A549 (cell line): ENCODE measurements at regions not wholly inside any gene's neighbourhood (a gene's known extent, or its start where the extent isn't known, plus 50 kb on each side); places are given as distances from the start of the nearest gene placed in this dataset.

Experiments
- ATAC-seq, 2 experiments: fragments of 200-7000 bp in 1 of 2; fragments of >200 bp in 1 of 2; cut with Nextera tagmentation in 1 of 2; cut with Tn5 transposase in 1 of 2; 3 replicates each; pipeline versions ENCODE4 v1.8.0 to v1.9.1; 2018 to 2020; ENCODE audit warnings: mild to moderate bottlenecking in 1 of 2, moderate library complexity in 1 of 2
- CTCF ChIA-PET: fragments of 300-600 bp; sonication (Branson Sonifier 250); formaldehyde crosslinking; extraction: SDS; loops from one replicate; lab custom pipeline; 2021; ENCODE audit warnings: antibody characterized with exemption, inconsistent platforms; lab: Yijun Ruan, JAX
- POLR2A ChIA-PET: fragments of 350-600 bp; formaldehyde crosslinking; extraction: SDS; loops from one replicate; lab custom pipeline; 2021; ENCODE audit warnings: antibody characterized with exemption, inconsistent platforms; lab: Yijun Ruan, JAX
- DNase-seq, 2 experiments: peaks; one replicate each; pipeline versions ENCODE4 v3.0.0 to v3.0.0-alpha.2; 2011 to 2016; ENCODE audit warnings: low read depth in 1 of 2, low spot score in 1 of 2
- FAIRE-seq: peaks from 2 replicates; lab custom pipeline; 2011; peaks lifted over from hg19 to GRCh38; lab: Jason Lieb, UNC
- H3K27ac ChIP-seq, 2 experiments: fragments of >200 bp; sonication (Bioruptor Twin); formaldehyde crosslinking; 3 replicates each; pipeline ENCODE4 v1.5.1; 2016 to 2017
- H3K4me1 ChIP-seq: fragments of >200 bp; sonication (Bioruptor Twin); formaldehyde crosslinking; 3 replicates; pipeline ENCODE4 v1.6.1; 2016
- H3K4me2 ChIP-seq: fragments of >200 bp; sonication (Bioruptor Twin); formaldehyde crosslinking; 3 replicates; pipeline ENCODE4 v1.6.1; 2016
- H3K4me3 ChIP-seq: fragments of >200 bp; sonication (Bioruptor Twin); formaldehyde crosslinking; 3 replicates; pipeline ENCODE4 v1.5.1; 2016
- H3K9me3 ChIP-seq: fragments of >200 bp; sonication (Bioruptor Twin); formaldehyde crosslinking; 3 replicates; pipeline ENCODE4 v1.6.1; 2016
- CTCF ChIP-seq: fragments of >200 bp; sonication (Bioruptor Twin); formaldehyde crosslinking; IDR thresholded peaks from 3 replicates; pipeline ENCODE4 v1.5.1; 2016
- E2F6 ChIP-seq: IDR thresholded peaks from 2 replicates; pipeline ENCODE4 v1.6.1; 2012; ENCODE audit warnings: low read depth, borderline replicate concordance
- EHF ChIP-seq: fragments of 250-450 bp; sonication (Bioruptor Pico); IDR thresholded peaks from 2 replicates; pipeline ENCODE4 v1.5.0; 2020; ENCODE audit warnings: mild to moderate bottlenecking
- FOSB ChIP-seq: fragments of 250-450 bp; sonication (Bioruptor Pico); IDR thresholded peaks from 2 replicates; pipeline ENCODE4 v1.5.0; 2020; ENCODE audit warnings: mild to moderate bottlenecking, moderate library complexity
- GATA3 ChIP-seq: IDR thresholded peaks from 2 replicates; pipeline ENCODE4 v1.6.1; 2012; ENCODE audit warnings: borderline replicate concordance
- HEYL ChIP-seq: fragments of 250-450 bp; sonication (Bioruptor Pico); IDR thresholded peaks from 2 replicates; pipeline ENCODE4 v1.8.0; 2021; ENCODE audit warnings: mild to moderate bottlenecking, moderate library complexity
- HOXA7 ChIP-seq: fragments of 250-450 bp; sonication (Bioruptor Pico); IDR thresholded peaks from 2 replicates; pipeline ENCODE4 v1.5.0; 2020; ENCODE audit warnings: mild to moderate bottlenecking, moderate library complexity
- MAZ ChIP-seq: fragments of 150-350 bp; IDR thresholded peaks from 2 replicates; pipeline ENCODE4 v1.6.1; 2014; ENCODE audit warnings: antibody characterized with exemption, low read depth, low read length, borderline replicate concordance
- NPAS2 ChIP-seq: fragments of 250-450 bp; sonication (Bioruptor Pico); IDR thresholded peaks from 2 replicates; pipeline ENCODE4 v1.8.0; 2022; ENCODE audit warnings: mild to moderate bottlenecking, moderate library complexity, borderline replicate concordance
- POLR2AphosphoS2 ChIP-seq: conservative IDR thresholded peaks from 2 replicates; pipeline ENCODE4 v1.6.1; 2012; ENCODE audit warnings: low read length, improper control_type of control experiment, inconsistent platforms
- RAD21 ChIP-seq, 2 experiments: fragments of >200 bp in 1 of 2; sonication (Bioruptor Twin) in 1 of 2; formaldehyde crosslinking in 1 of 2; IDR thresholded peaks in 1 of 2; conservative IDR thresholded peaks in 1 of 2; 2 replicates in 1 of 2; 3 replicates in 1 of 2; pipeline ENCODE4 v1.6.1; 2012 to 2018; ENCODE audit warnings: inconsistent platforms in 1 of 2
- RARB ChIP-seq: fragments of 250-450 bp; sonication (Bioruptor Pico); IDR thresholded peaks from 2 replicates; pipeline ENCODE4 v1.8.0; 2021; ENCODE audit warnings: mild to moderate bottlenecking, moderate library complexity
- RCOR1 ChIP-seq: fragments of 150-350 bp; IDR thresholded peaks from 2 replicates; pipeline ENCODE4 v1.6.1; 2014; ENCODE audit warnings: antibody characterized with exemption, low read length, low read depth
- REST ChIP-seq: fragments of 200-600 bp; sonication (generic); IDR thresholded peaks from 2 replicates; pipeline ENCODE4 v1.6.1; 2016; ENCODE audit warnings: antibody characterized with exemption, mild to moderate bottlenecking, moderate library complexity
- RNF2 ChIP-seq: fragments of 200-600 bp; sonication (generic); IDR thresholded peaks from 2 replicates; pipeline ENCODE4 v1.6.1; 2016; ENCODE audit warnings: low read depth, mild to moderate bottlenecking, antibody characterized with exemption, moderate library complexity, borderline replicate concordance
- SMC3 ChIP-seq: fragments of >200 bp; sonication (Bioruptor Twin); formaldehyde crosslinking; IDR thresholded peaks from 3 replicates; pipeline ENCODE4 v1.6.1; 2018; ENCODE audit warnings: inconsistent platforms
- ZC3H11A ChIP-seq: fragments of 450-650 bp; IDR thresholded peaks from 2 replicates; pipeline ENCODE4 v1.6.1; 2014; ENCODE audit warnings: antibody characterized with exemption, mild to moderate bottlenecking
- ZNF302 ChIP-seq: fragments of 250-450 bp; sonication (Bioruptor Pico); IDR thresholded peaks from 2 replicates; pipeline ENCODE4 v1.9.0; 2021; ENCODE audit warnings: inconsistent platforms, mild to moderate bottlenecking, moderate library complexity
- ZSCAN20 ChIP-seq: fragments of 250-450 bp; sonication (Bioruptor Pico); IDR thresholded peaks from 2 replicates; pipeline ENCODE4 v1.8.0; 2022; ENCODE audit warnings: mild to moderate bottlenecking, moderate library complexity
- WGBS: methylation state at CpG from one replicate; pipeline ENCODE4 v1.1.6; 2017; ENCODE audit errors: missing lambda C conversion rate; 5-methylcytosine and 5-hydroxymethylcytosine counted together

DNA sequence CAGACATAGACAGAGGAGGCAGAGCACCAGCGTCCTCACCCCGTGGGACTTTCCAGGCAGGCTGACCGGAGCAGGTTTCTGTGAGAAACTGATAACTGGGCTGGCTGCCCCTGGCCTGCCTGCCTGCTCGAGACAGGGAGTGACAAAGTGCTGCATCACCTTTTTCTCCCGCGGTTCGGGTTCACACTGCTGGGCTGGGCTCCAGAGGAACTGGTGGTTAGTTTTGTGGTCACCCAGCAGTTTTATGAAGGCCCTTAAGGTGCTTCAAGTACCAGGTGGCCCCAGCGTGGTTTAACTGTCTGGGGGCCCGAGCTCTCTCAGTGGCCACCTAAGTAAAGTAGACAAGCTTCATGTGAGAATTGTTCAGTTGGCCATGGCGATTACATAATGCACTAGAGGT is 1073.6 kb downstream of the BCL11B start:
- FAIRE-seq, result no peak
- DNase-seq, result no peak
- POLR2A ChIA-PET, result no interaction called here
- ATAC-seq, result no peak
- no peak overlapping the region for H3K27ac ChIP-seq
- CTCF ChIA-PET, result no interaction called here
- TF ChIP-seq REST, result no peak
- TF ChIP-seq RCOR1, result no peak
- no peak for TF ChIP-seq RARB (CRISPR knock-in tag)
- no peak for TF ChIP-seq MAZ
- TF ChIP-seq ZC3H11A, result no peak
- no peak for TF ChIP-seq ZNF302 (CRISPR knock-in tag)
- TF ChIP-seq HEYL (CRISPR knock-in tag), result no peak
- no peak for TF ChIP-seq RNF2
- no peak for TF ChIP-seq ZSCAN20 (CRISPR knock-in tag)
- TF ChIP-seq NPAS2 (CRISPR knock-in tag), result no peak
- no peak for TF ChIP-seq RAD21 (conservative IDR thresholded peaks at IDR 0.05 in 1 of 2, IDR thresholded peaks at IDR 0.05 in 1 of 2)
- no peak for TF ChIP-seq FOSB
- TF ChIP-seq EHF, result no peak
- H3K4me1 ChIP-seq, result no peaks in the 10 kb centered on the region
- no peak overlapping the region for H3K4me2 ChIP-seq
- WGBS, result 6% methylated on average over 7 of the region's 10 CpGs
- no peaks in the 10 kb centered on the region for H3K9me3 ChIP-seq
- no peak overlapping the region for H3K4me3 ChIP-seq

DNA sequence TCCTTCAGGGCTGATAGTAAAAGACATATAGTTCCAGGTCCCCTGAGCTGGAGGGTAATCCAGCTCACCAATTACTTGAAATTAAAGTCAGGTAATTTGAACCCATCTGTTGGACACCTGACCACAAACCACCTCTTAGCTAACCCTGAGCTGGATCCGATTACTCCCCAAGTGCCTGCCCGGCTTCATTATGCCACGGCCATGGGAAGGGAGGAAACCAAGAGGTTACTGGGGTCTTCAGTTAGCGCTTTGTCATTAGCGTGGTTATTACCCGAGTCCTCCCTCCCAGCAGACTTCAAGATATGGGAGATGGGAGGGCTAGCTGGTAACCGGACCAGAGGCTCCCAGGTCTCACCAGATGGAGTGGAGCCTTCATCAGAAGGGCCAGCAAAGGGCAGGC is 1071.4 kb downstream of the BCL11B start:
- ATAC-seq (no peak), DNase-seq (no peak), FAIRE-seq (no peak)
- TF ChIP-seq EHF, result no peak
- TF ChIP-seq RARB (CRISPR knock-in tag), result no peak
- no peak for TF ChIP-seq E2F6
- no peak for TF ChIP-seq POLR2AphosphoS2
- TF ChIP-seq GATA3, result no peak
- TF ChIP-seq SMC3, result no peak
- TF ChIP-seq REST, result no peak
- no peak for TF ChIP-seq CTCF
- TF ChIP-seq RCOR1, result no peak
- TF ChIP-seq HOXA7 (CRISPR knock-in tag), result no peak
- no peak for TF ChIP-seq ZC3H11A
- Histone ChIP-seq H3K4me2 (no peak overlapping the region), H3K4me1 (no peaks in the 10 kb centered on the region), H3K9me3 (no peaks in the 10 kb centered on the region), H3K27ac (no peak overlapping the region), H3K4me3 (no peak overlapping the region)
- WGBS, result 11% methylated on average over 4 of the region's 7 CpGs
- CTCF ChIA-PET, result no interaction called here
- POLR2A ChIA-PET, result no interaction called here
